ENCODE measurements at regions not wholly inside any gene's neighbourhood (a gene's known extent, or its start where the extent isn't known, plus 50 kb on each side); places are given as distances from the start of the nearest gene placed in this dataset.

DNA sequence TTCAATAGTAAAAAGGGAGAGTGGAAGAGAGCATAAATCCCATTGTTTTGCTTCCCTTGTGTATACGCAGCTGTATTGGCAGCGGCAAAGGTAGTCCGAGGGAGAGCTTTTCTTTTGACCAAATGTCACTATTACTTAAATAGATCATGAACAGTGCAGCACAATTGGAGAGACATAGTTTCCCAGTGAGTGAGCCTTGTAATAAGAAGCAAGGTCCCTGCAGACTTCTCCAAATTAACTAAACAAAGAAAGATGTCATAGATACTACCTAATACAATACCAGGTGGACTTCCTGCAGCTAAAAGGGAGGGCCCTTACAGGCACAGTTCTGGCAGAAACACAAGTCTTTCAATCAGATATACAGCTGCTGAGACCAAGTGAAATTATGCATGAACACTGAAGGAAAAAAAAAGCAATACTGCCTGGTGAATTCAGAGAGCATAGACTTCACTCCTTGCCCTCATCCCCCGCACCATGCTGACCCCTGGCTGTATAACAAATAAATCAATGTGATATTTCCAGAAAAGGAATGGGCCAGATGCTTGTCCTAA, 404.7 kb upstream of the CDH2 start:
- TF ChIP-seq CTCF (IDR thresholded peaks at IDR 0.05) (no peak), ZFX (IDR thresholded peaks at IDR 0.05; ENCODE audit: borderline replicate concordance) (no peak)
